Ascending aorta (tissue), 2 donors: ENCODE measurements at regions not wholly inside any gene's neighbourhood (a gene's known extent, or its start where the extent isn't known, plus 50 kb on each side); places are given as distances from the start of the nearest gene placed in this dataset.
"Not testable (repeated sequence)": the region's sequence is repeated elsewhere in the genome, so short reads cannot be mapped to it uniquely, and the experiment has no call there.

Source experiments
- DNase-seq, 2 donors: peaks; one replicate each; pipeline ENCODE4 v3.0.0-alpha.2; 2019; ENCODE audit warnings: low spot score in 2 of 2
- H3K27ac ChIP-seq, 2 donors: fragments of 200-600 bp; sonication (generic); one replicate each; pipeline ENCODE4 v1.5.1; 2016 to 2017; ENCODE audit warnings: mild to moderate bottlenecking in 1 of 2
- H3K27me3 ChIP-seq: fragments of 200-600 bp; sonication (generic); one replicate; pipeline ENCODE4 v1.5.1; 2017
- H3K36me3 ChIP-seq, 2 donors: fragments of 200-600 bp; sonication (generic); one replicate each; pipeline ENCODE4 v1.5.1; 2016
- H3K4me1 ChIP-seq, 2 donors: fragments of 200-600 bp; sonication (generic); one replicate each; pipeline ENCODE4 v1.5.1; 2016 to 2017; ENCODE audit warnings: mild to moderate bottlenecking in 1 of 2
- H3K4me3 ChIP-seq, 2 donors: fragments of 200-600 bp; sonication (generic); one replicate each; pipeline ENCODE4 v1.5.1; 2016 to 2017; ENCODE audit warnings: mild to moderate bottlenecking in 1 of 2
- H3K9me3 ChIP-seq, 2 donors: fragments of 200-600 bp; sonication (generic); one replicate each; pipeline ENCODE4 v1.5.1; 2016
- intact Hi-C: fragments of 100-400 bp; cut with DNase I; formaldehyde crosslinking; loops from one replicate; pipeline ENCODE4 v1.15.1; 2023
- TF ChIP-seq, protein P1 (sequence below), 3 experiments: fragments of 200-600 bp in 2 of 3; fragments of 450-650 bp in 1 of 3; sonication (generic) in 2 of 3; IDR thresholded peaks; one replicate each; pipeline ENCODE4 v1.5.1; 2016 to 2019; ENCODE audit warnings: antibody characterized with exemption in 3 of 3, mild to moderate bottlenecking in 1 of 3, moderate library complexity in 1 of 3

DNA sequence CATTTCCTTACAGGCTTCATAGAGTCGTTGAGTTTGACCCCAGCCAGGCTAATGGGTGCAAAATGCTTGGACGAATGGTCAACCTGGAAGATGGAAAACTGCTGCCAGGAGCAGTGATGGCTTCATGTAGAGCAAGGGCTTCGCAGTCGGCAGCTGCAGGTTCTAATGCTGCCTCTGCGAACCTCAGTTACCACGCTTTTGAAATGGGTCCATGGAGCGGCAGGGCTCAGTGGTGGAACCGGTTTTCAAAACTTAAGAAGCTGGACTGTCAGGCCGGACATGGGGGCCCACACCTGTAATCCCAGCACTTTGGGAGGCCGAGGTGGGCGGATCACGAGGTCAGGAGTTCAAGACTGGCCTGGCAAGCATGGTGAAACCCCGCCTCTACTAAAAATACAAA is 55.9 kb upstream of the PRR5 start:
- TF ChIP-seq, protein P1, sequence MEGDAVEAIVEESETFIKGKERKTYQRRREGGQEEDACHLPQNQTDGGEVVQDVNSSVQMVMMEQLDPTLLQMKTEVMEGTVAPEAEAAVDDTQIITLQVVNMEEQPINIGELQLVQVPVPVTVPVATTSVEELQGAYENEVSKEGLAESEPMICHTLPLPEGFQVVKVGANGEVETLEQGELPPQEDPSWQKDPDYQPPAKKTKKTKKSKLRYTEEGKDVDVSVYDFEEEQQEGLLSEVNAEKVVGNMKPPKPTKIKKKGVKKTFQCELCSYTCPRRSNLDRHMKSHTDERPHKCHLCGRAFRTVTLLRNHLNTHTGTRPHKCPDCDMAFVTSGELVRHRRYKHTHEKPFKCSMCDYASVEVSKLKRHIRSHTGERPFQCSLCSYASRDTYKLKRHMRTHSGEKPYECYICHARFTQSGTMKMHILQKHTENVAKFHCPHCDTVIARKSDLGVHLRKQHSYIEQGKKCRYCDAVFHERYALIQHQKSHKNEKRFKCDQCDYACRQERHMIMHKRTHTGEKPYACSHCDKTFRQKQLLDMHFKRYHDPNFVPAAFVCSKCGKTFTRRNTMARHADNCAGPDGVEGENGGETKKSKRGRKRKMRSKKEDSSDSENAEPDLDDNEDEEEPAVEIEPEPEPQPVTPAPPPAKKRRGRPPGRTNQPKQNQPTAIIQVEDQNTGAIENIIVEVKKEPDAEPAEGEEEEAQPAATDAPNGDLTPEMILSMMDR (IDR thresholded peaks at IDR 0.05), result no peak
- H3K27me3 ChIP-seq, result no peaks in the 10 kb centered on the region
- H3K36me3 ChIP-seq, result no peaks in the 10 kb centered on the region
- no peak overlapping the region for H3K4me3 ChIP-seq
- no peaks in the 10 kb centered on the region for H3K9me3 ChIP-seq
- intact Hi-C loops, result no loop called here
- no peak for DNase-seq
- no peaks in the 10 kb centered on the region for H3K4me1 ChIP-seq
- H3K27ac ChIP-seq, result no peak overlapping the region

DNA sequence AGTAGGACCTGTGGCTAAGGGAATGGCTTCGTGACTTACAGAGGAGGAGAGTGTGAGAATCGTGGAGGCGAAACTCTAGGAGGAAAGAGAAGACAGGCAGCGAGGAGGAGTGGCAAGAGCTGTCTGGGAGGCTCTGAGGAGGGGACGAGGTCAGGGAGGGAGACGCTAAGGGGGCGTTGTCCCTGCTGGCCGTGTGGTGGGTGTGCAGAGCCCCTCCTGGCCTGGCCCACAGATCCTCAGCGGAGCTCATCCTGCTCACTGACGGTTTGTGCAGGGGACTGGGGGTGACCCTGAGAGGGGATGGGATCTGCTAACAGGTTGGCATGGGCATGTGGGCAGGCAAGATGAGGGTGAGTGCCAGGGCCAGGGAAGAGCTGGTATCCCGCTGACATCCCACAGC is 56.5 kb upstream of the PRR5 start:
- Histone ChIP-seq H3K27me3 (no peaks in the 10 kb centered on the region), H3K27ac (no peak overlapping the region), H3K4me1 (no peaks in the 10 kb centered on the region), H3K9me3 (no peaks in the 10 kb centered on the region), H3K36me3 (no peaks in the 10 kb centered on the region), H3K4me3 (no peak overlapping the region)
- no peak for DNase-seq
- intact Hi-C loops, result no loop called here
- TF ChIP-seq, protein P1 (IDR thresholded peaks at IDR 0.05), result no peak

DNA sequence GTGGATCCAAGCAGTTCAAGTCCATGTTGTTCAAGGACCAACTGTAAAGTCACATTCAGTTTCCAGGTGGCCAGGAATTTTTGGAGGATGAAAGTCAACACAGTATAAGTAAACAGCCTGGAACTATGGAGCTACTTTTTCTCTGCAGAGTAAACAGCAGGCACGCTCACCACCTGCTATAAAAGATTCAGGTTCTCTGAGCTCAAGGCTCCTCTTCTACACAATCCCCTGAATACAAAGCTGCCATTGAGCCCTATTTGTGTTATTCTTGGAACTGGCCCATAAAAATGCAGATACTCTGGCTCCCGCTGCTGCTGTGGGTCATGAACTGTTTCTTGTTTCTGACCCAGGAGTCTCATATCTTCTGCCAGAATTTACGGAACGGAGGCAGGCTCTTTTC is 56.9 kb upstream of the PRR5 start:
- Histone ChIP-seq H3K27ac (no peak overlapping the region), H3K9me3 (no peaks in the 10 kb centered on the region), H3K4me3 (no peak overlapping the region), H3K36me3 (no peaks in the 10 kb centered on the region), H3K4me1 (no peaks in the 10 kb centered on the region), H3K27me3 (no peaks in the 10 kb centered on the region)
- TF ChIP-seq, protein P1 (IDR thresholded peaks at IDR 0.05), result no peak
- no peak for DNase-seq
- intact Hi-C loops, result no loop called here

DNA sequence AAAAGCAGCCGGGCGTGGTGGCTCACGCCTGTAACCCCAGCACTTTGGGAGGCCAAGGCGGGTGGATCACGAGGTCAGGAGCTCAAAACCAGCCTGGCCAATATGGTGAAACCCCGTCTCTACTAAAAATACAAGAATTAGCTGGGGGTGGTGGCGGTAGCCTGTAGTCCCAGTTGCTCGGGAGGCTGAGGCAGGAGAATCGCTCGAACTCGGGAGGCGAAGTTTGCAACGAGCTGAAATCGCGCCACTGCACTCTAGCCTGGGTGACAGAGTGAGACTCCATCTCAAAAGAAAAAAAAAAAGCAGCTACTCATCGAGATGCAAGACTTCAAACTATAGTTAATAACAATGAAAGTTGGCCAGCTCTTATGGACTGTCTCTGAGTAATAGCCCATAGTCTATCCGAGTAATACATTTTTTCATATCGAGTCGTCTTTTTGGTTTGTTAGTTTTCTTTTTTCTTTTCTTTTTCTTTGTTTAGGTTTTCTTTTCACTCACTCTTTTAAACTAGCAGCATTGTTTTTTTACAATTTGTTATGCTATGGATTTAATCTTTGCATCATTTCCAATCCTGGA is 58.4 kb upstream of the PRR5 start:
- intact Hi-C loops, H3K36me3 ChIP-seq, H3K4me3 ChIP-seq, DNase-seq, H3K27ac ChIP-seq, H3K27me3 ChIP-seq, H3K9me3 ChIP-seq, H3K4me1 ChIP-seq: not testable (repeated sequence)

DNA sequence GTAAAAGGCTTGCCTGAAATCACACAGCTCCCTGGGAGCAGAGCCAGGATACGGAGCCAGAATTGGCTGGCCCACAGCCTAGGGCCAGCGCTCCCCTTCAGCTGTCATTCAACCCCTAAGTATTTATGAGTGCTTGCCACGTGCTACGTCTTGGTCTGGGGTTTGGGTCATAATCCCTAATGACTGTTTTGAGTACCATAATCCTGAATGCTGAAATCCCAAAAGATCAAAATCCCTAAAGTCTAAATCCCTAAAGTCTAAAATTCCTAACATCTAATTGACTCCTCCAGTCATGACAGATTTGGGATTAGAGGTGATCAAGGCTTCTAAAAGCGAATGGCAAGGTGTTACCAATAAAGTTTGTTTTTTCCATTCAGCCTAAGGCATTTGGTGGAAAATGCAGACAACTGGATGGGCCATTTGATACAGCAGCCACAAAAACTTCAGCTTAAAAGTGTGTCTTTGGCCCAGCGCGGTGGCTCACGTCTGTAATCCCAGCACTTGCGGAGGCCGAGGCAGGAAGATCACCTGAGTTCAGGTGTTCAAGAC is 59.8 kb upstream of the PRR5 start:
- Histone ChIP-seq H3K4me1 (no peaks in the 10 kb centered on the region), H3K4me3 (no peak overlapping the region), H3K27me3 (no peaks in the 10 kb centered on the region), H3K9me3 (no peaks in the 10 kb centered on the region), H3K27ac (no peak overlapping the region), H3K36me3 (no peaks in the 10 kb centered on the region)
- TF ChIP-seq, protein P1 (IDR thresholded peaks at IDR 0.05), result no peak
- intact Hi-C loops, result no loop called here
- no peak for DNase-seq

DNA sequence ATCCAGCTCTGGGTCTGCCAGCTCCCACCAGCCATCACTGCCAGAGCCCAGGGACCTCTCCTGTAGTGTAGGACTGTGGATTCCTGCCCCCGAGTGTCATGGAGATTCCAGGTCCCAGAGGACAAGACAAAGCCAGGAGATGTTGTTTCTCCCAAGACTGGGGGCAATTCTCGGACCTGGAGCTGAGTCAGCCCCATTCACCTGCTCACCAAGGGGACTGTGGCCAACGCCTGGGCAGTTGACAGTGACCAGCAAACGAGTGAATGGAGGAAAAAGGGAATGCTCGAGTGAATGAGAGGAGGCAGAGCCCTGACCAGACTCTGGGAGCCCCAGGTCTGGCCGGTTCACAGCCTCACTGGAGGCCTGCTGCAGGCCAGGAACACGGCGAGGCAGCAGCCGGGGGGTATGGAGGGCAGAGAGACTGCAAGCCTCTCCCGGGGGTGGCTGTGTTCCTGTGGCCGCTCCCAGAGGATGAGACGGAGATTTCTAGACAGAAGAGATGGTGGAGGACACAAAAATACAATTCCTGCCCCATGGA is 61.3 kb upstream of the PRR5 start:
- H3K27ac ChIP-seq, result no peak overlapping the region
- H3K4me3 ChIP-seq, result no peak overlapping the region
- no peaks in the 10 kb centered on the region for H3K9me3 ChIP-seq
- no peaks in the 10 kb centered on the region for H3K27me3 ChIP-seq
- TF ChIP-seq, protein P1 (IDR thresholded peaks at IDR 0.05), result no peak
- no peak for DNase-seq
- H3K36me3 ChIP-seq, result no peaks in the 10 kb centered on the region
- no peaks in the 10 kb centered on the region for H3K4me1 ChIP-seq
- intact Hi-C loops, result no loop called here
